IMR-90 (cell line): ENCODE measurements at regions not wholly inside any gene's neighbourhood (a gene's known extent, or its start where the extent isn't known, plus 50 kb on each side); places are given as distances from the start of the nearest gene placed in this dataset.

Experiments used
- ATAC-seq: fragments of 200-7000 bp; cut with Tn5 transposase; 2 replicates; pipeline ENCODE4 v1.9.1; 2020; ENCODE audit warnings: low read depth, mild to moderate bottlenecking, moderate library complexity
- BruUV-seq: library from RNA; stranded (reverse); fragments of 400-500 nt; replicated peaks from 2 replicates; lab custom pipeline; 2021; lab: Mats Ljungman, UMichigan
- CTCF ChIA-PET: fragments of 300-600 bp; formaldehyde crosslinking; extraction: SDS; loops from one replicate; lab custom pipeline; 2021; ENCODE audit warnings: antibody characterized with exemption; lab: Yijun Ruan, JAX
- POLR2A ChIA-PET: fragments of 300-600 bp; sonication (Branson Sonifier 250); formaldehyde crosslinking; loops from one replicate; lab custom pipeline; 2022; ENCODE audit warnings: antibody characterized with exemption; ENCODE audit not compliant: unreplicated experiment; lab: Charles Lee
- DNase-seq: peaks from one replicate; pipeline ENCODE4 v3.0.0; 2013
- H2AFZ ChIP-seq: replicated peaks from 2 replicates; pipeline ENCODE3; 2013; ENCODE audit warnings: low read length, mild to moderate bottlenecking; ENCODE audit not compliant: poor library complexity
- H2AK5ac ChIP-seq: 2 replicates; pipeline ENCODE4 v1.6.1; 2013; ENCODE audit warnings: low read depth, low read length, inconsistent platforms
- H2AK9ac ChIP-seq: replicated peaks from 2 replicates; pipeline ENCODE3; 2013; ENCODE audit warnings: mild to moderate bottlenecking, low read depth, low read length, moderate library complexity; ENCODE audit not compliant: poor library complexity
- H2BK120ac ChIP-seq: 2 replicates; pipeline ENCODE4 v1.6.1; 2013; ENCODE audit warnings: low read depth, low read length, inconsistent platforms
- H2BK15ac ChIP-seq: 3 replicates; pipeline ENCODE4 v1.6.1; 2013; ENCODE audit warnings: low read depth, low read length, inconsistent platforms
- H2BK20ac ChIP-seq: 2 replicates; pipeline ENCODE4 v1.6.1; 2013; ENCODE audit warnings: low read depth, mild to moderate bottlenecking, inconsistent platforms, low read length, moderate library complexity
- H2BK5ac ChIP-seq: 2 replicates; pipeline ENCODE4 v1.6.1; 2013; ENCODE audit warnings: mild to moderate bottlenecking, low read depth, low read length, inconsistent platforms; ENCODE audit not compliant: poor library complexity, severe bottlenecking
- H3K14ac ChIP-seq: replicated peaks from 2 replicates; pipeline ENCODE4 v1.6.1; 2013; ENCODE audit warnings: low read depth, low read length, inconsistent platforms
- H3K18ac ChIP-seq: 2 replicates; pipeline ENCODE4 v1.6.1; 2013; ENCODE audit warnings: low read depth, low read length, control low read depth
- H3K23ac ChIP-seq: 2 replicates; pipeline ENCODE4 v1.6.1; 2013; ENCODE audit warnings: low read depth, low read length, inconsistent platforms
- H3K27ac ChIP-seq: 2 replicates; pipeline ENCODE4 v1.5.1; 2013; ENCODE audit warnings: mild to moderate bottlenecking, control low read depth, low read length; ENCODE audit not compliant: insufficient read depth
- H3K27me3 ChIP-seq: 2 replicates; pipeline ENCODE4 v1.6.1; 2013; ENCODE audit warnings: low read length; ENCODE audit not compliant: control insufficient read depth, insufficient read depth
- H3K36me3 ChIP-seq: 2 replicates; pipeline ENCODE4 v1.6.1; 2013; ENCODE audit warnings: low read length, mixed read lengths; ENCODE audit not compliant: control insufficient read depth, insufficient read depth
- H3K4ac ChIP-seq: 2 replicates; pipeline ENCODE4 v1.6.1; 2013; ENCODE audit warnings: low read depth, low read length, inconsistent platforms
- H3K4me1 ChIP-seq: 2 replicates; pipeline ENCODE4 v1.6.1; 2013; ENCODE audit warnings: low read length, mixed read lengths; ENCODE audit not compliant: control insufficient read depth, insufficient read depth
- H3K4me2 ChIP-seq: 2 replicates; pipeline ENCODE4 v1.6.1; 2013; ENCODE audit warnings: low read depth, mild to moderate bottlenecking, control low read depth, low read length, moderate library complexity
- H3K4me3 ChIP-seq: 2 replicates; pipeline ENCODE4 v1.5.1; 2013; ENCODE audit warnings: low read depth, mild to moderate bottlenecking, control low read depth, low read length, moderate library complexity; ENCODE audit not compliant: insufficient read depth
- H3K56ac ChIP-seq: 2 replicates; pipeline ENCODE4 v1.6.1; 2013; ENCODE audit warnings: low read length, inconsistent platforms; ENCODE audit not compliant: insufficient read depth; ENCODE audit errors: extremely low read depth
- H3K79me1 ChIP-seq, 2 experiments: 2 replicates each; pipeline ENCODE4 v1.6.1; 2013; ENCODE audit warnings: low read length in 2 of 2, inconsistent platforms in 1 of 2, low read depth in 1 of 2
- H3K9ac ChIP-seq: 2 replicates; pipeline ENCODE4 v1.6.1; 2013; ENCODE audit warnings: low read depth, low read length, control low read depth
- H3K9me1 ChIP-seq: 2 replicates; pipeline ENCODE4 v1.6.1; 2013; ENCODE audit warnings: low read length, inconsistent platforms; ENCODE audit not compliant: insufficient read depth
- H3K9me3 ChIP-seq: 2 replicates; pipeline ENCODE4 v1.6.1; 2013; ENCODE audit warnings: low read length; ENCODE audit not compliant: control insufficient read depth, insufficient read depth
- H4K20me1 ChIP-seq: 2 replicates; pipeline ENCODE4 v1.6.1; 2013; ENCODE audit warnings: low read length, inconsistent platforms; ENCODE audit not compliant: insufficient read depth
- H4K5ac ChIP-seq: 2 replicates; pipeline ENCODE4 v1.6.1; 2013; ENCODE audit warnings: mild to moderate bottlenecking, low read depth, low read length, control low read depth
- H4K8ac ChIP-seq, 2 experiments: 2 replicates each; pipeline ENCODE4 v1.6.1; 2013; ENCODE audit warnings: low read depth in 2 of 2, low read length in 2 of 2, control low read depth in 1 of 2, inconsistent platforms in 1 of 2
- H4K91ac ChIP-seq: 2 replicates; pipeline ENCODE4 v1.6.1; 2013; ENCODE audit warnings: low read depth, low read length, inconsistent platforms; ENCODE audit not compliant: insufficient read depth
- BHLHE40 ChIP-seq: fragments of 150-350 bp; IDR thresholded peaks from 2 replicates; pipeline ENCODE4 v1.6.1; 2016; ENCODE audit warnings: mild to moderate bottlenecking, low read depth, low read length
- CEBPB ChIP-seq: IDR thresholded peaks from 2 replicates; pipeline ENCODE4 v1.6.1; 2012; ENCODE audit warnings: low read depth, low read length, improper control_type of control experiment
- CHD1 ChIP-seq: IDR thresholded peaks from 2 replicates; pipeline ENCODE4 v1.6.1; 2012; ENCODE audit warnings: low read depth, low read length, improper control_type of control experiment
- FOS ChIP-seq: fragments of 150-350 bp; IDR thresholded peaks from 2 replicates; pipeline ENCODE4 v1.6.1; 2016; ENCODE audit warnings: low read depth, low read length
- MAFK ChIP-seq: IDR thresholded peaks from 2 replicates; pipeline ENCODE4 v1.6.1; 2012; ENCODE audit warnings: low read depth, low read length, improper control_type of control experiment
- MAZ ChIP-seq: IDR thresholded peaks from 2 replicates; pipeline ENCODE4 v1.6.1; 2012; ENCODE audit warnings: low read depth, mild to moderate bottlenecking, low read length, improper control_type of control experiment, moderate library complexity, borderline replicate concordance
- MXI1 ChIP-seq: IDR thresholded peaks from 2 replicates; pipeline ENCODE4 v1.6.1; 2012; ENCODE audit warnings: low read depth, mild to moderate bottlenecking, low read length, moderate library complexity, borderline replicate concordance
- NFE2L2 ChIP-seq: fragments of 150-350 bp; IDR thresholded peaks from 2 replicates; pipeline ENCODE4 v1.6.1; 2016; ENCODE audit warnings: low read depth, mild to moderate bottlenecking, low read length
- POLR2A ChIP-seq: IDR thresholded peaks from 2 replicates; pipeline ENCODE4 v1.6.1; 2012; ENCODE audit warnings: mild to moderate bottlenecking, low read depth, low read length
- RCOR1 ChIP-seq: IDR thresholded peaks from 2 replicates; pipeline ENCODE4 v1.6.1; 2012; ENCODE audit warnings: mild to moderate bottlenecking, low read length, improper control_type of control experiment; ENCODE audit not compliant: insufficient replicate concordance
- RFX5 ChIP-seq: IDR thresholded peaks from 2 replicates; pipeline ENCODE4 v1.8.0; 2012; ENCODE audit warnings: low read depth, mild to moderate bottlenecking, low read length, moderate library complexity
- SMC3 ChIP-seq: fragments of 150-350 bp; IDR thresholded peaks from 2 replicates; pipeline ENCODE4 v1.6.1; 2016; ENCODE audit warnings: low read depth, mild to moderate bottlenecking, antibody characterized with exemption, low read length, moderate library complexity
- WGBS, 2 experiments: methylation state at CpG; one replicate each; pipeline versions ENCODE4 v1.1.5 to v1.1.7; 2013; ENCODE audit warnings: missing lambda C conversion rate in 2 of 2; ENCODE audit not compliant: insufficient read length in 1 of 2; ENCODE audit errors: extremely low coverage in 2 of 2; 5-methylcytosine and 5-hydroxymethylcytosine counted together
- dilution Hi-C: fragments of 300-500 bp; cut with HindIII; formaldehyde crosslinking; loops from one replicate; pipeline ENCODE4 v1.14.3; 2018; ENCODE audit warnings: low sequenced_read_pairs; ENCODE audit not compliant: unreplicated experiment
- in situ Hi-C: fragments of 300-500 bp; cut with MboI; formaldehyde crosslinking; loops from 3 replicates; pipeline ENCODE4 v1.14.3; 2019; ENCODE audit warnings: low sequenced_read_pairs, inconsistent platforms, mixed read lengths
- intact Hi-C: fragments of 100-400 bp; cut with micrococcal nuclease; formaldehyde crosslinking; loops from 2 replicates; pipeline ENCODE4 v1.10.0; 2022
- TF ChIP-seq, protein P1 (sequence below): fragments of 150-350 bp; IDR thresholded peaks from 2 replicates; pipeline ENCODE4 v1.6.1; 2017; ENCODE audit warnings: mild to moderate bottlenecking, antibody characterized with exemption, low read length, low read depth
- TF ChIP-seq, protein P2 (sequence below): conservative IDR thresholded peaks from 2 replicates; pipeline ENCODE4 v1.5.1; 2012; ENCODE audit warnings: mild to moderate bottlenecking, low read depth, low read length, improper control_type of control experiment
- TF ChIP-seq, protein P3 (sequence below): fragments of 150-350 bp; IDR thresholded peaks from 2 replicates; pipeline ENCODE4 v1.6.1; 2016; ENCODE audit warnings: low read depth, mild to moderate bottlenecking, low read length, moderate library complexity, borderline replicate concordance

DNA sequence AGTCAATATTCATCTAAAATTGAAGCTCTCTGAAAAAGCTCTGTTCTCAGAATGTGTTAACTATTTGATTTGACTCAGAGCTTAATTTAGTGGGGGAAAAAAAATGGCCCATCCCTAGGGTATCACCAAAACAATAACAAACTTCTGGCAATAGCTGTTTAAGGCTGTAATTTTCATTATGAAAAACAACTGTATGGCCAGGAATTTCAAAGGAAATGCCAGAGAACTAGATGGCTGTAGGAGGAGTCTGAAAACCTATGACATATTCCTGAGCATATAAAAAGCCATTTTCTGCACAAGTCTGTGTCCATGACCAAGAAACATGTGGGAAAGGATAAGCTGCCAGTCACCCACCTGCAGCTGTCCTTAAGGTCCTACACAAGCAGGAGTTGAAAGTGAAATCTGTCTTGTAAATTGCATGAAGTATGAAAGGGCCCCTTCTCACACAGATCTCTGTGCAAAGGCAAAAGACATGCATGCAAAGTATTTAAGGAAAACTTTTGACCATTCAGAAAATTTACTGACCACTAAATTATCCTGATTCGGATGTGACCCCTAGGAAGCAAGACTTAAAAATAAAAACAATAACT is 299.1 kb downstream of the BTG1 start:
- POLR2A ChIA-PET = no interaction called here
- H2AK9ac ChIP-seq = no peak overlapping the region
- dilution Hi-C loops = no loop called here

More for the DNA sequence above, 299.1 kb downstream of the BTG1 start:
- CTCF ChIA-PET = interaction anchor here (0.5 to 1.1 kb wide), 3 partner anchors 35 to 210 kb away, joined by 3 to 4 read pairs (median 3); no protein-coding TSS in a partner anchor
- Histone ChIP-seq H2BK20ac (no peak overlapping the region), H3K27ac (no peak overlapping the region), H3K27me3 (no peaks in the 10 kb centered on the region), H3K4me1 (no peaks in the 10 kb centered on the region), H4K91ac (no peak overlapping the region), H3K4me2 (no peak overlapping the region), H4K5ac (no peak overlapping the region), H2BK5ac (no peak overlapping the region), H3K36me3 (no peaks in the 10 kb centered on the region), H3K23ac (no peak overlapping the region), H3K9me1 (no peaks in the 10 kb centered on the region), H2BK15ac (no peak overlapping the region), H3K9me3 (peaks cover 3% of the 10 kb centered on the region; the same call in 1 of the 2 replicates), H2BK120ac (no peak overlapping the region), H2AFZ (no peak overlapping the region), H3K4ac (no peak overlapping the region), H3K14ac (no peak overlapping the region), H3K4me3 (no peak overlapping the region), H2AK5ac (no peak overlapping the region), H4K8ac (no peak overlapping the region), H3K56ac (no peak overlapping the region), H4K20me1 (no peaks in the 10 kb centered on the region), H3K9ac (no peak overlapping the region), H3K79me1 (no peaks in the 10 kb centered on the region), H3K18ac (no peak overlapping the region)
- TF ChIP-seq, protein P1, sequence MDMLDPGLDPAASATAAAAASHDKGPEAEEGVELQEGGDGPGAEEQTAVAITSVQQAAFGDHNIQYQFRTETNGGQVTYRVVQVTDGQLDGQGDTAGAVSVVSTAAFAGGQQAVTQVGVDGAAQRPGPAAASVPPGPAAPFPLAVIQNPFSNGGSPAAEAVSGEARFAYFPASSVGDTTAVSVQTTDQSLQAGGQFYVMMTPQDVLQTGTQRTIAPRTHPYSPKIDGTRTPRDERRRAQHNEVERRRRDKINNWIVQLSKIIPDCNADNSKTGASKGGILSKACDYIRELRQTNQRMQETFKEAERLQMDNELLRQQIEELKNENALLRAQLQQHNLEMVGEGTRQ = no peak
- no peak for TF ChIP-seq POLR2A
- no peak for TF ChIP-seq RCOR1
- no peak for TF ChIP-seq CHD1
- TF ChIP-seq, protein P2, sequence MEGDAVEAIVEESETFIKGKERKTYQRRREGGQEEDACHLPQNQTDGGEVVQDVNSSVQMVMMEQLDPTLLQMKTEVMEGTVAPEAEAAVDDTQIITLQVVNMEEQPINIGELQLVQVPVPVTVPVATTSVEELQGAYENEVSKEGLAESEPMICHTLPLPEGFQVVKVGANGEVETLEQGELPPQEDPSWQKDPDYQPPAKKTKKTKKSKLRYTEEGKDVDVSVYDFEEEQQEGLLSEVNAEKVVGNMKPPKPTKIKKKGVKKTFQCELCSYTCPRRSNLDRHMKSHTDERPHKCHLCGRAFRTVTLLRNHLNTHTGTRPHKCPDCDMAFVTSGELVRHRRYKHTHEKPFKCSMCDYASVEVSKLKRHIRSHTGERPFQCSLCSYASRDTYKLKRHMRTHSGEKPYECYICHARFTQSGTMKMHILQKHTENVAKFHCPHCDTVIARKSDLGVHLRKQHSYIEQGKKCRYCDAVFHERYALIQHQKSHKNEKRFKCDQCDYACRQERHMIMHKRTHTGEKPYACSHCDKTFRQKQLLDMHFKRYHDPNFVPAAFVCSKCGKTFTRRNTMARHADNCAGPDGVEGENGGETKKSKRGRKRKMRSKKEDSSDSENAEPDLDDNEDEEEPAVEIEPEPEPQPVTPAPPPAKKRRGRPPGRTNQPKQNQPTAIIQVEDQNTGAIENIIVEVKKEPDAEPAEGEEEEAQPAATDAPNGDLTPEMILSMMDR = no peak
- TF ChIP-seq NFE2L2 = no peak
- no peak for TF ChIP-seq CEBPB
- TF ChIP-seq, protein P3, sequence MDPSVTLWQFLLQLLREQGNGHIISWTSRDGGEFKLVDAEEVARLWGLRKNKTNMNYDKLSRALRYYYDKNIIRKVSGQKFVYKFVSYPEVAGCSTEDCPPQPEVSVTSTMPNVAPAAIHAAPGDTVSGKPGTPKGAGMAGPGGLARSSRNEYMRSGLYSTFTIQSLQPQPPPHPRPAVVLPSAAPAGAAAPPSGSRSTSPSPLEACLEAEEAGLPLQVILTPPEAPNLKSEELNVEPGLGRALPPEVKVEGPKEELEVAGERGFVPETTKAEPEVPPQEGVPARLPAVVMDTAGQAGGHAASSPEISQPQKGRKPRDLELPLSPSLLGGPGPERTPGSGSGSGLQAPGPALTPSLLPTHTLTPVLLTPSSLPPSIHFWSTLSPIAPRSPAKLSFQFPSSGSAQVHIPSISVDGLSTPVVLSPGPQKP = no peak
- no peak for TF ChIP-seq FOS
- TF ChIP-seq MXI1 = no peak
- TF ChIP-seq BHLHE40 = no peak
- no peak for TF ChIP-seq SMC3
- no peak for TF ChIP-seq RFX5
- TF ChIP-seq MAFK = no peak
- TF ChIP-seq MAZ = no peak
- DNase-seq (peak; percentile 3), ATAC-seq (no peak)
- no CpG with 5 or more reads among the region's 1 CpG for WGBS, 2 experiments
- in situ Hi-C loops (no loop called here), intact Hi-C loops (no loop called here)
- no TSS peak for BruUV-seq
